DND-41 (cell line): ENCODE measurements at regions not wholly inside any gene's neighbourhood (a gene's known extent, or its start where the extent isn't known, plus 50 kb on each side); places are given as distances from the start of the nearest gene placed in this dataset.

Source experiments
- ATAC-seq: fragments of 200-7000 bp; cut with Tn5 transposase; 3 replicates; pipeline ENCODE4 v1.9.1; 2021; ENCODE audit warnings: low read depth; ENCODE audit not compliant: insufficient read depth
- DNase-seq: peaks from one replicate; pipeline ENCODE4 v3.0.0-alpha.2; 2020
- H2AFZ ChIP-seq: 2 replicates; pipeline ENCODE4 v1.6.0; 2012; ENCODE audit warnings: low read depth, low read length
- H3K27ac ChIP-seq: 2 replicates; pipeline ENCODE4 v1.5.1; 2012; ENCODE audit warnings: low read length, inconsistent platforms
- H3K27me3 ChIP-seq: fragments of 200-600 bp; sonication (generic); 2 replicates; pipeline ENCODE4 v1.6.0; 2012; ENCODE audit warnings: low read length, mild to moderate bottlenecking, inconsistent platforms; ENCODE audit not compliant: insufficient read depth, poor library complexity
- H3K36me3 ChIP-seq: 2 replicates; pipeline ENCODE4 v1.5.1; 2012; ENCODE audit warnings: low read length, inconsistent platforms; ENCODE audit not compliant: insufficient read depth
- H3K4me1 ChIP-seq: 2 replicates; pipeline ENCODE4 v1.5.1; 2012; ENCODE audit warnings: mild to moderate bottlenecking, low read length; ENCODE audit not compliant: insufficient read depth
- H3K4me2 ChIP-seq: 2 replicates; pipeline ENCODE4 v1.6.0; 2012; ENCODE audit warnings: mild to moderate bottlenecking, moderate library complexity, low read length, inconsistent platforms; ENCODE audit not compliant: insufficient read depth
- H3K4me3 ChIP-seq, 2 experiments: fragments of 200-600 bp in 1 of 2; shearing (Covaris generic) in 1 of 2; 2 replicates each; pipeline ENCODE4 v1.5.1; 2012 to 2016; ENCODE audit warnings: inconsistent platforms in 2 of 2, low read length in 2 of 2, mild to moderate bottlenecking in 2 of 2, low read depth in 1 of 2, moderate library complexity in 1 of 2
- H3K79me2 ChIP-seq: 2 replicates; pipeline ENCODE4 v1.6.0; 2012; ENCODE audit warnings: low read length, inconsistent platforms; ENCODE audit not compliant: insufficient read depth
- H3K9ac ChIP-seq: 2 replicates; pipeline ENCODE4 v1.6.0; 2012; ENCODE audit warnings: low read depth, mild to moderate bottlenecking, inconsistent platforms, low read length, moderate library complexity
- H3K9me3 ChIP-seq: 2 replicates; pipeline ENCODE4 v1.5.1; 2012; ENCODE audit warnings: low read length, moderate library complexity, mild to moderate bottlenecking, inconsistent platforms; ENCODE audit not compliant: insufficient read depth, severe bottlenecking
- H4K20me1 ChIP-seq: 2 replicates; pipeline ENCODE4 v1.6.0; 2012; ENCODE audit warnings: low read length; ENCODE audit not compliant: insufficient read depth
- EZH2 ChIP-seq: IDR thresholded peaks from 3 replicates; pipeline ENCODE4 v1.6.1; 2012; ENCODE audit warnings: borderline replicate concordance, low read depth, mild to moderate bottlenecking, moderate library complexity, low read length, inconsistent platforms; ENCODE audit not compliant: severe bottlenecking
- TF ChIP-seq, protein P1 (sequence below): IDR thresholded peaks from 2 replicates; pipeline ENCODE4 v1.5.1; 2012; ENCODE audit warnings: borderline replicate concordance, low read length, moderate library complexity, mild to moderate bottlenecking; ENCODE audit not compliant: poor library complexity, severe bottlenecking; ENCODE audit errors: extremely low read depth

DNA sequence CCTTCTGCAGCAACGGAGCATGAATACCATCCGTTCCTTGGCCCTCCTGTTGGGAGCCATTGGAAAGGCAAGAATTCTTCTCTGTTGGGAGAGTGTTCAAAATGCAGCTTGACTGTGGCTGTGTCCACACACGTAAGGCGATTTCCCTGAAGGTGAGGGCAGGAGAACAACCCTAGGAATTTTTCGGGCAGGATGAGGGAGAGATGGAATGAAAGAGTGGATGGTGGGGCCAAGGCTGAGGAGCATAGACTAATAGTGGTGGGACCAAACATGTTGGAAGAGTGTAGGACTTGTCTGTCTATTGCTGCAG lies 924.9 kb downstream of the TBC1D22A start:
- no peak overlapping the region for H3K27ac ChIP-seq
- H3K9me3 ChIP-seq, result peaks cover 5% of the 10 kb centered on the region
- DNase-seq (no peak), ATAC-seq (no peak)
- H3K27me3 ChIP-seq, result no peaks in the 10 kb centered on the region
- H4K20me1 ChIP-seq, result no peaks in the 10 kb centered on the region
- no peaks in the 10 kb centered on the region for H3K4me1 ChIP-seq
- H3K4me3 ChIP-seq, result no peak overlapping the region
- TF ChIP-seq, protein P1, sequence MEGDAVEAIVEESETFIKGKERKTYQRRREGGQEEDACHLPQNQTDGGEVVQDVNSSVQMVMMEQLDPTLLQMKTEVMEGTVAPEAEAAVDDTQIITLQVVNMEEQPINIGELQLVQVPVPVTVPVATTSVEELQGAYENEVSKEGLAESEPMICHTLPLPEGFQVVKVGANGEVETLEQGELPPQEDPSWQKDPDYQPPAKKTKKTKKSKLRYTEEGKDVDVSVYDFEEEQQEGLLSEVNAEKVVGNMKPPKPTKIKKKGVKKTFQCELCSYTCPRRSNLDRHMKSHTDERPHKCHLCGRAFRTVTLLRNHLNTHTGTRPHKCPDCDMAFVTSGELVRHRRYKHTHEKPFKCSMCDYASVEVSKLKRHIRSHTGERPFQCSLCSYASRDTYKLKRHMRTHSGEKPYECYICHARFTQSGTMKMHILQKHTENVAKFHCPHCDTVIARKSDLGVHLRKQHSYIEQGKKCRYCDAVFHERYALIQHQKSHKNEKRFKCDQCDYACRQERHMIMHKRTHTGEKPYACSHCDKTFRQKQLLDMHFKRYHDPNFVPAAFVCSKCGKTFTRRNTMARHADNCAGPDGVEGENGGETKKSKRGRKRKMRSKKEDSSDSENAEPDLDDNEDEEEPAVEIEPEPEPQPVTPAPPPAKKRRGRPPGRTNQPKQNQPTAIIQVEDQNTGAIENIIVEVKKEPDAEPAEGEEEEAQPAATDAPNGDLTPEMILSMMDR, result no peak
- TF ChIP-seq EZH2, result no peak
- no peak overlapping the region for H3K4me2 ChIP-seq
- H2AFZ ChIP-seq, result no peak overlapping the region
- no peaks in the 10 kb centered on the region for H3K36me3 ChIP-seq
- no peaks in the 10 kb centered on the region for H3K79me2 ChIP-seq
- H3K9ac ChIP-seq, result no peak overlapping the region

DNA sequence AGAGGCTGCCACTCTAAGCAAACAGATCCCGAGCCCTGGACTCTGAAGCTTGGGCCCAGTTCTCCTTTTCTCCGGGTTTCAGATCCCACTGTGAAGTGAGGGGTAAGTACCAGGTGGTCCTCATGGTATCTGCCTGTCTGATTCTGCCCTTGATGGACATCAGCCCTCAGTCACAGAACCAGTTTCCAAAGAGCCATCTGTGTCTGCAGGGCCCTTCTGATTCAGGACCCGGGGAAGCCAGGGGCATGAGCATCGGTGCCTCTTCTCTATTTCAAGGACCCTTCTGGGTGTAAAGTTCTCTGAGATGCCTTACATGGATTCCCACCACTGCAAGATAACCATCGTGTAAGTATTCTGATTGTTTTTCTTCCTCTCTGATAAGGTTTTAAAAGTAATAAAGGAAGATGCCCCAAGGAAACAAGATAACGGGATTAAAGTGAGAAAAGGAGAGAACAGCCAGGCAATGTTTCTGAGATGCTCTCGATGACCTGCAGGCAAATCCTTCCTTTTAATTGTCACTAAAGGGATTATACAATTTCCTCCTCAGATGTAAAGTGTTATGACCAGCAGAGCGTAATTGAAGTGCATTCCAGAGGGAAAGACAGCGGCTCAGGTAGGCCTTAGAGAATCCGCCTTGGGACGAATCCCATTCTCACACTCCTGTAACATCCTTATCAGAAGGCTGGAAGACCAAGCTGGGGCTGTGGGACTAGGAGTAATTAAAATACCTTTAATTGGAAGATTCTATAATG lies 924.3 kb downstream of the TBC1D22A start:
- Histone ChIP-seq H3K79me2 (no peaks in the 10 kb centered on the region), H3K9me3 (peaks cover 5% of the 10 kb centered on the region), H3K4me3 (no peak overlapping the region), H3K4me2 (no peak overlapping the region), H3K9ac (no peak overlapping the region), H3K36me3 (no peaks in the 10 kb centered on the region), H3K27me3 (no peaks in the 10 kb centered on the region), H4K20me1 (no peaks in the 10 kb centered on the region), H3K4me1 (no peaks in the 10 kb centered on the region), H3K27ac (no peak overlapping the region), H2AFZ (no peak overlapping the region)
- TF ChIP-seq, protein P1, result no peak
- TF ChIP-seq EZH2, result no peak
- DNase-seq, result no peak
- no peak for ATAC-seq

DNA sequence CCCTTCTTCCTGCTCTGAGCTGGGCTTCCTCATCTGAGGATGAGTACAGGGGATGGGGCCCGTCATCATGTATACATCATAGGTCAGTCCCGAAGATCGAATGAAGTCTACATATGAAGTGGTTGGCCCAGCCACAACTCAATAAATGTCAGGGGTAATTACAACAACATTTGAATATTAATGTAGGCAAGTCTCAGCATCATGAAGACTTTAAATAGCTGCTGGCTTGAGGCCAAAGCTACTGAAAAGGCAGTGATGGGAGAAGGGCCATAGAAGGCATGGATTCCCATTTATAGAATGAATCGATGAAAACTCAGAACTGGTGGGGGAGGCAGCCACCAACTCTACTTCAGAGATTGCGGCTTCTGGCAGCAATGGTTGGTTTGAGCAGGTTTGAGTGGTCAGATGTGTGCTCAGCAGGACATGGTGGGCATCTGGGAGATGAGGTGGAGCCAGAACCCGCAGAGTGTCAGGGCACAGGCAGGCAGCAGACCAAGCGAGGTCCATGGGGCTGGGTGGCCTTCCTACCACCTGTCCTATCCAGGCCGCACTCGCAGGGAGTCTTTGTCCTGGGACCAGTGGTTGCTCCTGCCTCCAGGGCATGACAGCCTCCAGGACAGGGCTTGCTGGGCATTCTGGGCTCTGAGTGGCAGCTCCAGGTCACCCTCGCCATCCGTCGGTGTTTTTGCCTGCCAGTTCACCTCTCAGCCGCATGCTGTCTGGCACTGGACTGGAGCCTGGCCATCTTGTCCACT lies 919.1 kb downstream of the TBC1D22A start:
- Histone ChIP-seq H3K4me1 (no peaks in the 10 kb centered on the region), H3K27me3 (no peaks in the 10 kb centered on the region), H3K9ac (no peak overlapping the region), H4K20me1 (no peaks in the 10 kb centered on the region), H3K4me3 (no peak overlapping the region), H3K79me2 (no peaks in the 10 kb centered on the region), H3K27ac (no peak overlapping the region), H3K9me3 (peaks cover 5% of the 10 kb centered on the region), H2AFZ (no peak overlapping the region), H3K36me3 (no peaks in the 10 kb centered on the region), H3K4me2 (no peak overlapping the region)
- no peak for TF ChIP-seq EZH2
- TF ChIP-seq, protein P1, result no peak
- no peak for ATAC-seq
- DNase-seq, result no peak
